ENCODE measurements at regions not wholly inside any gene's neighbourhood (a gene's known extent, or its start where the extent isn't known, plus 50 kb on each side); places are given as distances from the start of the nearest gene placed in this dataset.
"Not testable (repeated sequence)": the region's sequence is repeated elsewhere in the genome, so short reads cannot be mapped to it uniquely, and the experiment has no call there.

DNA sequence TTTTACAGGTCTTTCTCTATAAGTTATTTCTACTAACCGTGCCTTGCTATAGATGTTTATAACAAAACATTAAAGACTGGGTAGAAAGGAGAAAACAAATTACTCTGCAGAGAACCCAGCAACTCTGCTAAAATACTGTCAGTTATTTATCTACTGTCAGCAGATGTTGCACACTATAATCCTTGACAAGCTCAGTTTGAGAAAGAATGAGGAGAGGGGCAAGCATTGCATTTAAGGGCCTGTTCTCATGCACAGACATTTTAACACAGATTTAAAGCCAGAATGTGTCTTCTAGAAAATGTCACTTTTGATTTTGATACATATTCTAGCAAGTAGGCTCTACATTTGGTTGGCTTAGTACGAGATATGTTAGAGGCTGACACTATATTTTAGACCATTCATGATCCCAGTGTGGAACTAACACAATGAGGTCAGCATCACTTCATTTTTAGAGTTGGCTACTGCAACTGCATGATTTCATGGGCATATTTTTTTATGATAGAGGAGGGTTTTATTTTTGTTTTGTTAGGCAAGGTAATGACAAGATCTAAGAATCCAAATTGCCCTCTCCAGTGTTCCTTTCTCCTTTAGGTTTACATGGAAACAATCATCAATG is 516.4 kb downstream of the ZEB2 start:
- DNase-seq = no peak

DNA sequence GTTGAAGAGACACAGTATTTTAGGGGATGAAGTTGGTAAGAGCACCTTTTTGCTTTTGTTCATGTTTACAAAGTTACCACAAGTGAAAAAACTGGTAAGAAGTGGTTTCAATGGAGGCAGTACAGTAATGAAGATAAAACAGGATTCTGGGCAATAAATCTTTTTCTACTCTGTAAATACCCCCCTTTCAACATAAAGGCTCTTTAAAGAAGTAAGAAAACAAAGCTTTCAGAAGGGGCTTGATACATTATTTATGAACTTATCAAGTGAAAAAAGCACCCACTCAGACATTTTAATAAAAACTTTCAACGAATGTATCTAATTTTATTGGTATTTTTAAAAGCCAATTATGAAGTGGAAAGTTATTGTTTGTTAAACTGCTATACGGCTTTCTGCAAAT is 522.9 kb downstream of the ZEB2 start:
- DNase-seq = no peak

DNA sequence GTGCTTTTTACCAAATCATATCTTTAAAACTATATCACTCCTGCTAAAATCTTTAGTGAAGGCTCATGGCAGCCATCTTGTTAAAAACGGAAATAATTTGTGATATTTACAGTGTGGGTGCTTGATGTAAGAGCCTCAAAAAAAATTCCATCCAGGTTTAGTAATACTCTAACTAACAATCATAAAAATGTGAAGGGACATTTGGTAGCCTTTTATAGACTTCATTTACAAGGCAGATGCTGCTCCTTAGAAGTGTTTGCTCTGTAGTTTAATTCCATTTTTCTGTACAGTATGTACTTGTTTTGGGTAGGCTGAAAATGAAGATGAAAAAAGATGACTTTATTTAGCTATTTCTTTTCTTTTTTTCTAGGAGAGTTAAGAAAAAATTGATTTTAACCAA is 525.0 kb downstream of the ZEB2 start:
- no peak for DNase-seq

DNA sequence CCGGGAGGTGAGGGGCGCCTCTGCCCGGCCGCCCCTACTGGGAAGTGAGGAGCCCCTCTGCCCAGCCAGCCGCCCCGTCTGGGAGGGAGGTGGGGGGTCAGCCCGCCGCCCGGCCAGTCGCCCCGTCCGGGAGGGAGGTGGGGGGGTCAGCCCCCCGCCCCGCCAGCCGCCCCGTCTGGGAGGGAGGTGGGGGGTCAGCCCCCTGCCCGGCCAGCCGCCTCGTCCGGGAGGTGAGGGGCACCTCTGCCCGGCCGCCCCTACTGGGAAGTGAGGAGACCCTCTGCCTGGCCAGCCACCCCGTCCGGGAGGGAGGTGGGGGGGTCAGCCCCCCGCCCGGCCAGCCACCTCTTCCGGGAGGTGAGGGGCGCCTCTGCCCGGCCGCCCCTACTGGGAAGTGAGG is 528.3 kb downstream of the ZEB2 start:
- not testable (repeated sequence) for DNase-seq

DNA sequence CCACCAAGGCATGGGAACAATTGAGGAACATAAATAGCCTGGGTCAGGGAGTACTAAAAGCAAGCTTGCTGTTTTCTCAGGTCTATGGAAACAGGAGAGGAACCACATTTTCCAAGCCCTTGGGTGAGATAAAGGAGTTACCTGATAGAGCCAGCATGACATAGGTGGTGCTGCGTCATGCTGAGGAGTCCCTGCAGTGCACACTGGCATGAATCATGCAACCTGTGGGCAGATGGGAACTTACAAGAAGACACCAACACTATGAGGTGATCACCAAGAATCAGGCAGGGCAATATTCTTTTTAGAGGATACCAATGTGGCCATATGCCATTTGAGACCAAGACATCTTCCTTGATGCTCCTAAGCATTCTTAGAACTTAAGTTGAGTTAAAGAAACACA is 531.8 kb downstream of the ZEB2 start:
- DNase-seq = no peak

DNA sequence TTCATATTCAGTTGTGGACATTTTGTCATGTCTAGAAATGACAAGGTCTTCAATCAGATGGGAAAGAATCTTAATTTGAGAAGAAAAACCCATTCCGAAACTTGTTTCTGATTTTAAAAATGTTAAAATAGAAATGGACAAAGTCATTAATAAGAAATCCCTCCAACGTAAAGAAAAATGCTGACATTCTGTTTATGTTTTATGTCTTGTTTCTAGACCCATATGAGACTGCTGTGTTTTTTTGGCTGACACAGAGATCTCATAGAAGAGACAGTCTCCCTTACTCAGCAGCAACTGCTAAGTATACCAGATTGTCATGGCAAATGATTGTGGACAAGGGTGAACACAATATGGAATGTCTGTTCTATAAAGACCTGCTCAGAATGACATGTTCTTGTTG is 538.5 kb downstream of the ZEB2 start:
- no peak for DNase-seq

DNA sequence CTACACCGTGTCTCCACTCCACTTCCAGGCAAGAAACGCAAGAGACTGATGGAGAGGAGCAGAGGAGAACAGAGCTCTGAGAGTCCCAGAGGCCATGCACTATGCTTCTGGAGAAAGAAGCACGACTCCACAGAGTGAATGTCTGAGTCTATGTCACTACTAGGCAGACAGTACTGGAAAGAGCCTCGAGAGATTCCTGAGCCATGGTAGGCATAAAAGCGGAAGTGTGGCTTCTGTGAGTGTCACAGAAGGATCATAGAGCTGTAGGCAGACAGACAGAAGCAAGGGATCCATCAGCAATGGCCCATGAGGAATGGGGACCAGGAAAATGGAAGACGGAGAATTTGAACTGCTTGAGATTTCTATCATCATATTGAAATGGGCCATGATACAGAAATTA is 542.6 kb downstream of the ZEB2 start:
- no peak for DNase-seq

DNA sequence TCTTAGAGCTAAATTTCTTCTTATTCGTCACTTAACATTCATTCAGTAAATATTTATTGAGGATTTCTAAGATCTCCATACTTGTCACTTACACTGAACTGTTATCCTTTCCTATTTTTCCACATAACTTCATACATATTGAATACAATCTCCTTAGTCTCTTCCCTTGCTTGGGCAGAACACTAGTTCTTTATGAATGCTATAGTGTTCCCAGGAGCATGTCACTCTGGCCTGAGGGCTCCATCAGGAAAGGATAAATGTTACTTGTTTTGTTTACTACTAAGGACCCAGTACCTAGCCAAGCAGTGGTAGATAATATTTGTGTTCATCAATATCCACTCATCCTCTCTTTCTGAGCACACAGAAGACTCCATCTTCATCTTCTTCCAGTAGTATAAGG is 544.7 kb downstream of the ZEB2 start:
- no peak for DNase-seq

DNA sequence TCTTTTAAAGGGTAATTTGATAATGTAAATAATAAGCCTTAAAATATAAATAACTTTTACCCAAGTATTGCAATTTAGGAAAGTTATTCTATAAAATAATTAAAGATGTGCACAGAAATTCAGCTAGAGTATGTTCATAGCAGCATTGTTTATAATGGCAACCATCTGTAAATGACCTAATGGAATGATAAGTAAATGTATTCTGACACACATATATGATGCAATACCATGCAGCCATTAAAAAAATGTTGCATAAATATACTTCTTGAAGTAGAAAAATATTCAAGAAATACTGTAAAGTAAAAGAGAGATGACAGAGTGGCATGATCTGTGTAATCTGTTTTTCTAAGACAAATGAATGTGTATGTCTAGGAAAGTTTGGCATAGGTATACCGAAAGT is 545.7 kb downstream of the ZEB2 start:
- DNase-seq = no peak

DNA sequence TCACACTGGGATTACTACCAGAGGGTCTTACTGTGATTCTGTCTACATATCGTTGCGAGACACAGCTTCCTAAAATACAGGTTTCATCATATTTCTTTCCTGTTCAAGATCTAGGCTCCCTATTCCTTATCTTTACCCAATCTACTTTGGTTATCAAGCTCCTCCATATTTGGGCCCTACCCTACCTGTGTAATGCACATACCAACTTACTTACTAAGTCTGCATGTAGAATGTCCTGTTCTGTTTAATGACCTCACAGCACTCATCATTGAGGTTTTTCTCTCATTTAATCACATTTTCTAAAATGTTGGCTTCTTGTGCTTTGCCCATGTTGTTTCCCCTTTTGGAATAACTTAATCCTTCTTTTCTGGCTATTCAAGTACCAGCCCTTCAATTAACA is 551.1 kb downstream of the ZEB2 start:
- no peak for DNase-seq

DNA sequence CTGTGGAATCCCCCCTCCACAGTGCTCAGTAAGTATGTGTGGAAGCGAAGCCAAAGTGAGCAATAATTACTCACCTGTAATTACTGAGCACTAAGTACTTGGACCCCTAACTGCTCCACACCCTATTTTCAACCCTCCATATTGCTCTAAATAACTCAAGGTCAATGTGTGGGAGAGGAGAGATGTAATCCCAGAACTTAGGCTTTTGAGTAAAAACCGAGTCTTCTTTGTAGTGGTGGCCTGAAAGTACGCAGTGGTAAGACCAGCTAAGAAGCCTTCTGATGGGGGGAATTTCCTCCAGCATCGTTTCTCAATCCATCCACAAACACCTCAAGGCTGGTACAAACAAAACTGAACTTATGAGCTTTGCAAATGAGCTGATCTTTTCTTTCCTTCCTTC is 551.6 kb downstream of the ZEB2 start:
- no peak for DNase-seq

DNA sequence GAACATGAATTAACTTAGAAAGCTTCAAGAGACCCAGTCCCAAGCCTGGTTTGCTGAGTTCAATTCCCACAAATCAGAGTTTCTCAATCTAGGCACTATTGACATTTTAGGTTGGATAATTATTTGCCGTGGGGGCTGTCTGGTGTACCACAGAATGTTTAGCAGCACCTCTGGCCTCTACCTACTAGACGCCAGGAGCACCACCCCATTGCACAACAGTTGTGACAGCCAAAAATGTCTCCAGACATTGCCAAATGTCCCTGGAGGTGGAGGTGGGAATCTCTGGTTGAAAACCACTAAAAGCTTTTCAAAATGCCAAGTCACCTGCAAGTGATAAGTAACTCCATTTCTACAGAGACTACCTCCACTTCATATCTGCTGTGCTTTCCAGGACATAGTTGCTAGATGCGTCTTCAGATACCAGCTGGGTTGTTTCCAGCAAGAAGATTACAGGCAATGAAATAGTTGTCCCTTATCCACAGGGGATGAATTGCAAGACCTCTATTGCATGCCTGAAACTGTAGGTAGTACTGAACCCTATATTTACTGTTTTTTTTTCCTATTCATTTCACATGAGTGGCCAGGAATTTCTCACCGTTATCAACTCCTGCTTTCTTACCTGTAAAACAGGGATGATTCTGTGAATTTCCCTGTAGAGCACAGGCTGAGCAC is 554.3 kb downstream of the ZEB2 start:
- no peak for DNase-seq

DNA sequence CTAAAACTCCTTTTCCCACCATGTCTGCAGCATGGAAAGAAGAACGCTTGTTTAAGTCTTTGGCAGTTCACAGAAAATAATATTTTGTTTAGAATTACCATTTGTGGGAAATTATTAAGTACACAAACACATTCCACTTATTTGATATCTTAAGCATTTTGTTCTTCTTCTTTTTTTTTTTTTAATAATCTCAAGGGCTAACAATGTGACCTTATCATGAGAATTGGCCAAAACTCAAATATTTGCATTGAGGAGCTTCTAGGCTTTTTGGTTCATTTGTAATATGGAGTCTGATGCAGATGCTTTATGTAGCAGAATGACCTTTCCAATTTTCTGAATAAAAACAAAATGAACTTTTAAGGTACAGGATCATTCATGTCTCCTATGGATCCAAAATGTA is 555.0 kb downstream of the ZEB2 start:
- no peak for DNase-seq

DNA sequence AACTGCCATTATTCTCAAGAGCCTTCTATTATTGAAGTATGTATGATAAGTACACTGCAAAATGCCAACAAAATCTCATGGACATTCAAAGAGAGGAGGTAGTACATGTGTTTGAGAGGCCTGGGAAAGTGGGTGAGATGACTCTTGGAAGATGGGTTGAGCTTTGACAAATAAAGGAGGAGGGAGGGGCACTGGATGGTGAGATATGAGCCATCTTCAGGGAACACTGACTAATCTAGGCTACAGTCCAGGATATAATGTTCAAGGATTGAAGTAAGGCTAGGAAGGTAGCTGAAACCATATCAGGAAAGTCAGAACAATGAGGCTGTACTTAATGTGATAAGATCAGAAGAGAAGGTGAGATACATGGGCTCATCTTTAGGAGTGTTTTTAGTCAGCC is 559.7 kb downstream of the ZEB2 start:
- no peak for DNase-seq

DNA sequence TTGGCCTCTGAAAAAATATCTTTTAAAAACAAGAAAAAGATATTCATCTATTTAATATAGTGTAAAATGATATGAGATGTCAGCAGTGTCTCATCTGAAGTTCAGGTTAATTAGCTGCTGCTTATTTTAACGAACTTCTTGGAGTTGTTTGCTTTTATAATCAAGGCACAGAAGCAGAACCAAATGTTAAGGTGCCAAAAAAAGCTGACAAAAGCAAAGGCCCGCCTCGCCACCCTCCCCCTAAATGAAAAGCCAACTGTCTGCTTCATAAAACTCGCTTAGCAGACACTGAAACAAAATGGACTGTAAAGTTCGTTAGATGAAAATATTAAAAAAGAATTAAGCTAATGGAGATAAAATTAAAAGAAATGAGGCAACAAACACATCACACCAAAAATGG is 562.6 kb downstream of the ZEB2 start:
- DNase-seq = no peak

DNA sequence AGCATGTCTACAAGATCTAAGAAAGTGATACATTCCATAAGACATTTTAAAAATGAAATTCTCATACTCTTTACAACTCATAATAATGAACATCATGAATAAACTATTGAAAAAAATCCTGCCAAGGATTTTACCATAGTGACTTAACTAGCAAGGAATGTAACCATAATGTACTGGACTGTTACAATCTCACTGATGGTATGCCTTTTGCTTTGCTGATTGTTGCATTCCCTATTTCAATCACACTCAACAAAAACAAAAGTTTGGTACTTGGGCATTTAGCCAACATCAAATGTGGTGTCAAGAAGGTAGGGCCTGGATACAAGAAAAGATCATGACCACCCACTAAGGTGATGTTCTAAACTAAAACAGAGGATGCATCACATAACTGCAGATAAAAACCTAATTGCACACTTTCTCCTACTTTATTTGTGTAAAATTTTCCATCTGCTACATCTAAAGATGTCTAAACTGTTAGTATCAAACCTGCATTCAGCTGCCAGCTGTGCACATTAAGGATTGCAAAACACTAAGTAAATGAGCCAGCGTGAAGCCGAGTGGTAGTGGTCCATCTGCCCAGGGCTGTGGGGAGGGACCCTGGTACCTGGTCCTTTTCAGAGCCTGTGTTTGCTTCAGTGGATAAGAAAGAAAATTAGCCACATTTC is 564.4 kb downstream of the ZEB2 start:
- no peak for DNase-seq

DNA sequence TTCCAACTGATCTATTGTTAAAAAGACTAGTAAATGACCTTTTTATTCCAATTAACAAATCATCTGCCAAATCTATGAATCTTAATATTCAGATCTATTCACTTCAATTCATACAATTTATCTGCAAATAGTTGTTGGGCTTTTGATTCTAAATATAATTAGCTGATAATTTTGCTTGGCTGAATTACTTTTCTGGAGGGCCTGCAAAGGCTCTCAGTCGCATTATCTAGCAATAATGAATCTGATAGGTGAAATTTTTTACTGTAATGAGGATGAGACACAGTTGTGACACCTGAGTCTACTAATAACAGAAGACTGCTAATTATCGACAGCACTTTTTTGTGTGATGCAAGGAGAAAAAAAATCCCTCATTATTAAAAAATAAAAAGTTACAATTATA is 565.1 kb downstream of the ZEB2 start:
- no peak for DNase-seq

DNA sequence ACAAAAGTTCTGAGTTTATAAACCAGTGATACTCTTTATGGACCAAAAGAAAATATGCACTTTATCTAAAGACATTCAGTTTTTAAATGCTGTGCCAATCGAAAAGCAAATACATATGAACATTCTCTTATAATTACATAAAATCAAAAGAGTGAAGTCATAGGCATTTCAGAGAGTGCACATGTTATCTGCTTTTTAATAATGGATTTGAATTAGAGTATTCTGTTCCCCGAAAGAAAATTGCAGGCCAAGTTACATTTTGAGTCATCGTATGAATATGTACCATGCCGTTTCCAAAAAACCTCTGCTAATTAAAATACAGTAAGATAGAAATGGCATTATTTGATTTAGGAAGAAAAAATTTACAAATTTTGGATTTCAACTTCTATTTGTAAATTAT is 565.7 kb downstream of the ZEB2 start:
- no peak for DNase-seq

DNA sequence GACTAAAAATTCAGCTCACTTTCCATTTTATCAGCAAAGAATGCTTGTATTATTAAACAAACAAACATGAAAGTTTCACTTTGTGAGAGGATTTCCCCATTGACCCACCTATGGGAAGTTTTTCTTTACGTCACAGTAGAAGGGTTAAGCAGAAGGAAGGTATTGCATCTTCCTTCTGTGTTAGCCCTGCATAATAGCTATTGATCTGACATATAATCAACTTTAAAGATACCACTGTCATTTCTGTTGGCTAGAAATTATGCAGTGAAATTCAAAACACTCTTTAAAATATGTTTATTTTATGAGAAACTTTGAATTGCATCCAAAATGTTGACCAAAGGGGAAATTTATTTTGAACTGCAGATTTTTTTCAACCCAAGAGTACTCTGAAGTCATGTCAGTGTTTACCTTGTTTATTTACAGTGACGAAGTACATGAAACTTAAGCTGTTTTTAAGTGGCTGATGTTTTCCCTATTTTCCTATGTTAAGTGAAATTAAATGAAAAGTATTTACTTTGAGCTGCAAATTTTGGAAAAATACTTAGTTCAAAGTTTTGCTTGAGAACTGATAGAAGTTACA is 566.4 kb downstream of the ZEB2 start:
- no peak for DNase-seq

DNA sequence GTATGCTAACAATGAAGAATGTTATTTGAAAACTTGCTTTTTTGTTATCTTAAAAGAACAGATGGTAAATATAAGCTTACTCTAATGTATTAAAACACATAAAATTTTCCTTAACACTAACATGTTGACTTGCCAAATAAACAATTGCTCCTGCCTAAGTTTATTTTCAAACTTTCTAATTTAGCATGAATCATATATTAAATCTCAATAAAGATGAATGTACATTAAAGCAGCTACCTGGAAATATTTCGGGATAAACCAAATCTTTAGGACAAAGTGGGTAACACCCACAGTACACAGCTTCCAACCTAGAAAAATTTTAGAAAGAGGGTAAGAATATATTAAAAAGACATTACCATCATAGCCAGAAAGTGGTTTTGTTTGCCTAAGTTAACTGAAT is 567.4 kb downstream of the ZEB2 start:
- DNase-seq = no peak

DNA sequence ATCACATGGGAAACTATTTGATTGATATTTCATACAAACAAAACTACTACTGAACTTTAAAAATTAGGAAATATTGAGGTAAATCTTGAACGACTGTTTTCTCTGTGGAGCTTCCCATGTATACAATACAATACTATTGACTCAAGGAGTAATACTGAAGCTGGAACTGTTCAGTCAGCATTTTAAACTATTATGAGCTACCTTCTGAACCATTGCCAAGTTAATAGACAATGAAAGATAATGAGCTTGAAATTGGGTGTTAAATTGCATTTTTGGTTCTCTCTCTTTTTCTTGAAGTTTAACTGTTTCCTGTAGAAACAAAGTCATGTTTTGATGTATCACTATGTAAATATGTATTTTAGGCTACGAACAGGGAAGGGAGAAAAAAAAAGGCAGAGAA is 569.2 kb downstream of the ZEB2 start:
- no peak for DNase-seq

DNA sequence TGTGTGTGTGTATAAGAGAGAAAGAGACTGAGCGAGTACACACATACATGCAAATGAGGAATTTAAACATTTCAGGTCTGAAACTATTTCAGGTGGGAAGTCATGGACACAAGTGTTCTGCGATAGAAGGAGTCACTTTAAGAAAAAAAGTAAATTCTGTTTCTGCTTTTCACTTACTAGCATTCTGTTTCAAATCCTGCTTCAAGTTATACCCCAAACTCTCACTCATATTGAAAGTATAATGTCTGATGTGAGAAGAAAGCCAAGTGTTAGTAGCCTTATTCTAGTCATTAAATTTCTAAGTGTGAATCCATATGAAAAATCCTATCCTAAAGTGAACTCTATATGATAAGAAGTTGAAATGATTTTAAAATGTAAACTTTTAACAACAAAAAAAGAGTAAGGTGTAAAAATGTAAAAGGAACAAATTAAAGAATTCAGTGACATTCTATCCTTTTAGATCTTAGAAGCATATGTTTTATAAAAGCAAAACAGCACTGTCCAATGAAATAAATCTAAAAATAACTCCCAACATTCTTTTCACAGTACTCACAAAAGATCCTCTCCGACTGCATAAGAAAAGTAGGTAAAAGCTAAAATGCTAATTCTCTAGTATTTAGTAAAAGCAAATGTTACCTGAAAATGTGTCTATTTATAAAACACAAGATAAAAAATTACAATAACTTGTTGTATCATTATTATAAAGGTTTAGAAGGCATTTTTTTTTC is 570.6 kb downstream of the ZEB2 start:
- DNase-seq = no peak

DNA sequence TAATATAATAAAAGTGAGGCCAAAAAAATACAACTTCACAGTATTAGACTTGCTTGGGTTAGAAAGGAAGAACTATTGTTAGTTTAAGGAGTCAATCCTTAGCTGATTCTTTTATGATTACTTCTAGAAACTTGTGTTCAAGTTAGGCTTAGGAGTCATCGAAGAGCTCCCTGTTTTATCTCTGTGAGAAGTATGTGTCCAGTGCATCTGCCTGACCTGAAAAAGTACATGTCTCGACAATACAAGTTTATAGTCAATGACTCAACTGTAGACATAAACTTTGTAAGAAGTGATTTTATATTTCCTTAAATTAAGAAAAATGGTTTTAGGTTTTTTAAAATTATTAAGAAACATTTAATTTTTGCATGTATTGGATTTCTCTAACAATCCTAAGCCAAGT is 571.2 kb downstream of the ZEB2 start:
- no peak for DNase-seq

Data from SHP77 (cell line).